Epithelial cell of esophagus (primary cell): ENCODE measurements at regions not wholly inside any gene's neighbourhood (a gene's known extent, or its start where the extent isn't known, plus 50 kb on each side); places are given as distances from the start of the nearest gene placed in this dataset.

Experiments
- DNase-seq: peaks from one replicate; pipeline ENCODE4 v3.0.0; 2010; ENCODE audit warnings: low read depth
- H3K4me3 ChIP-seq: 2 replicates; pipeline ENCODE4 v1.5.1; 2011; ENCODE audit warnings: mild to moderate bottlenecking, low read length, control low read depth
- TF ChIP-seq, protein P1 (sequence below): IDR thresholded peaks from 2 replicates; pipeline ENCODE4 v1.5.1; 2011; ENCODE audit warnings: low read depth, mild to moderate bottlenecking, low read length, control low read depth, inconsistent platforms; ENCODE audit not compliant: insufficient read depth; ENCODE audit errors: missing control alignments

DNA sequence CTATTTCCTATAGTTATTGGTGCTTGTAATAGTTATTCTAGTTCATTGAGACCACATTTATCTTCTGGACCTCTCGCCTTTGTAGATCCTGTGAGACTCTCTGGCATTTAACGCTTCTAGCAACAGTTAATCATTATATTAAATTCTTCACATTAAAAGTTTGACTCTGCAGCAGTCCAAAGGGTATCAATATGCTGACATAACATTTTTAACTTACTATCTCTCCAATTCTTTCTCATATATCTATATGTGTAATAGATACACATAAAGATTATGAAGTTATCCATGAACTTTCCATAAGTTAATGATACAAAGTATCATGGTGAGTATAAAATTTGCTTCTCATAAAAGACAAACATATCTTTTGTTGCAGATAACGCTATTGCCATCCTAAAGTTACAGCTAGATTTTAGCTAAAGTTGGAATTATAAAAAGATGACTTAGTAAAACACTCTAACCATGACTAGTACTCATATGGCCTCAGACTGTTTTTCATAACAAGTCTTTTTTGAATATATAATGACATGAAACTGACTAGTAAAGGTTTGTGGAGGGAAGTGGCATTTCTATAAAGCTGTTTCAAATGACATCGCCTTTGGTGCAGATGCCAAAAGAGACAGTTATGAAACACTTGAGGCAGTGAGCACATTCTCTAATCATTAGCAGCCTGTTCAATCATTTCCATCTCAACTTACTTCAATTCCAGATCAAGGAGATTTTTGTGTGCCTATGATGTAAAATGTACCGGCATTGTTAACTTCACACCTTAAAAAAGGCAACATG is 379.3 kb upstream of the CBLB start:
- DNase-seq: no peak
- TF ChIP-seq, protein P1, sequence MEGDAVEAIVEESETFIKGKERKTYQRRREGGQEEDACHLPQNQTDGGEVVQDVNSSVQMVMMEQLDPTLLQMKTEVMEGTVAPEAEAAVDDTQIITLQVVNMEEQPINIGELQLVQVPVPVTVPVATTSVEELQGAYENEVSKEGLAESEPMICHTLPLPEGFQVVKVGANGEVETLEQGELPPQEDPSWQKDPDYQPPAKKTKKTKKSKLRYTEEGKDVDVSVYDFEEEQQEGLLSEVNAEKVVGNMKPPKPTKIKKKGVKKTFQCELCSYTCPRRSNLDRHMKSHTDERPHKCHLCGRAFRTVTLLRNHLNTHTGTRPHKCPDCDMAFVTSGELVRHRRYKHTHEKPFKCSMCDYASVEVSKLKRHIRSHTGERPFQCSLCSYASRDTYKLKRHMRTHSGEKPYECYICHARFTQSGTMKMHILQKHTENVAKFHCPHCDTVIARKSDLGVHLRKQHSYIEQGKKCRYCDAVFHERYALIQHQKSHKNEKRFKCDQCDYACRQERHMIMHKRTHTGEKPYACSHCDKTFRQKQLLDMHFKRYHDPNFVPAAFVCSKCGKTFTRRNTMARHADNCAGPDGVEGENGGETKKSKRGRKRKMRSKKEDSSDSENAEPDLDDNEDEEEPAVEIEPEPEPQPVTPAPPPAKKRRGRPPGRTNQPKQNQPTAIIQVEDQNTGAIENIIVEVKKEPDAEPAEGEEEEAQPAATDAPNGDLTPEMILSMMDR: no peak
- no peak overlapping the region for H3K4me3 ChIP-seq

DNA sequence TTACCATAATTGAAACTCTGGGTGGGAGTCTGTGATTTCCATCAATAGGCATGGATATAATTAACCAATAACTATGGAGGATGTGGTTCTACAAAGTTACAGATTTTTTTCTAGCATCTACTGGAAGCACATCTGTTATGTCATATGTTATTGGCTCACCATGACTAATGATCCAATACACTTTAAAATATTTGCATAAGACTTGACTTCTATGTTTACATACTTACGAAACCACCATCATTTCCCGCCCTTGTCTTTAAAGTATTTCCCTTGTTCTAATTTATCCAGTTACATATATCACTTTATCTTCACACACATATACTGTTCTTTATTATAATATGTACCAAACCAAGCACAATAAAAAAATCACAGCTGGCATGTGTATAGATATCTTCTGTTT is 380.3 kb upstream of the CBLB start:
- DNase-seq: peak; percentile 67
- TF ChIP-seq, protein P1: no peak
- H3K4me3 ChIP-seq: no peak overlapping the region

DNA sequence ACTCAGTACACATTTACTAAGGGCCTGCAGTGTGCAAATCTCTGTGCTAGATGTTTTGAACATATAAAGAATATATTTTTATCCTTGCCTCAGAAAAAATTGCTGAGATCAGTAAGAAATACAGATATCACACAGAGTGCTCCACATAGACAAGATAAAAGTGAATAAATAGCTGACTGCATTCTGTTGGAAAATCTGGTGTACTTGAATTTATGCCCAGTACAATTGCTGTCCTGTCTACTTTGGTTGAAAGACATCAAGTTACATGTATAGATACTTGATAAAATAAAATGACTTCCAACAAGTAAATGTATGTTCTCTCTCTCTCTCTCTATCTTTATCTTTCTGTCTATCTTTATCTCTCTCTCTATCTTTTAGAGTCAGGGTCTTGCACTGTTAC is 381.2 kb upstream of the CBLB start:
- TF ChIP-seq, protein P1: no peak
- H3K4me3 ChIP-seq: no peak overlapping the region
- DNase-seq: no peak

DNA sequence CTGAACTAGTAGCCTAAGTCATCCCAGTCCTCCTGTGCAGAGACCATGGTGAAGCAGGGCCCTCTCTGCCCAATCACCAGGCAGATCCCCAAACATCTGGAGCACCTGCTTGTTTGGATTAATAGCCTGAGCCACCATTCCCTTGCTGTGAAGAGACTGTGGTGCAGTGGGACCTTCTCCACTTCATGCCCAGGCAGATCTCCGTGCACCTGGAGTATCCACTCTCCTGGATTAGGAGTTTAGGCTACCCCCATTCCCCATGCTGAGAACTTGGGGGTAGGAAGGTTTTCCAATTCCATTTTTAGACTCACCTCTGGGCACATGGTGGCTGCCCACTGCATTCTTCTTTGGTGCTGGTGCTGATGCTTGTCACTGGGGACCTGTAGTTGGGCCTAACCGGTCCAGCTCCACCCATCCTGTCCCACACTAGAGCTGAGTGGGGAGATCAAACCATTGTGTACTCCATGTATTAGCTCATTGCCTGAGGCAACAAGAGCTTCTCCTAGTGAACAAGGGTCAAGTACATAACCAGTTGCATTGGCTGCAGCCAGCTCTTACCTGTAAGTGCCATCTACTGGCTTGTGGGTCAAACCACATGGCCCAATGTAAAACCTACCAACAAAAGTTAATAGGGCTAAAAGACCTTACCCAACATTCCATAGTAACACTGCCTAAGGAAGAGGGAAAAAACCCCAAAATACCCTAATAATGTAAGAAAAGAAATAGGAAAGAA is 382.5 kb upstream of the CBLB start:
- TF ChIP-seq, protein P1: no peak
- no peak overlapping the region for H3K4me3 ChIP-seq
- peak; percentile 13 for DNase-seq

DNA sequence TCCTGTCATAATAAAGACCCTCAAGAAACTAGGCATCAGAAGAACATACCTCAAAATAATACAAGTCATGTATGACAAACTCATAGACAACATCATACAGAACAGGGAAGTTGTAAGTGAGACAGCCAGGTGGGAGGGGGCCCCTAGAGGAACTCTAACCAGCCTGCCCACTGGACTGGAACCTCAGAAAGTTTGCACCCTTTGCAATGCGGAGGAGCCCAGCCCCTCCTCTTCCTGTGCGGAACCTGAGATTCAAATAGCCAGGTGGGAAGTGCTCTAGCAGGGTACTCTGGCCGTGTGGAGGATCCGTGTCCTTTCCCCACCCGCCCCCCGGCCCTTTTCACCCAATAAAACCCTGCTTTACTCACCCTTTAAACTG is 387.0 kb upstream of the CBLB start:
- no peak for DNase-seq
- TF ChIP-seq, protein P1: no peak
- H3K4me3 ChIP-seq: no peak overlapping the region

DNA sequence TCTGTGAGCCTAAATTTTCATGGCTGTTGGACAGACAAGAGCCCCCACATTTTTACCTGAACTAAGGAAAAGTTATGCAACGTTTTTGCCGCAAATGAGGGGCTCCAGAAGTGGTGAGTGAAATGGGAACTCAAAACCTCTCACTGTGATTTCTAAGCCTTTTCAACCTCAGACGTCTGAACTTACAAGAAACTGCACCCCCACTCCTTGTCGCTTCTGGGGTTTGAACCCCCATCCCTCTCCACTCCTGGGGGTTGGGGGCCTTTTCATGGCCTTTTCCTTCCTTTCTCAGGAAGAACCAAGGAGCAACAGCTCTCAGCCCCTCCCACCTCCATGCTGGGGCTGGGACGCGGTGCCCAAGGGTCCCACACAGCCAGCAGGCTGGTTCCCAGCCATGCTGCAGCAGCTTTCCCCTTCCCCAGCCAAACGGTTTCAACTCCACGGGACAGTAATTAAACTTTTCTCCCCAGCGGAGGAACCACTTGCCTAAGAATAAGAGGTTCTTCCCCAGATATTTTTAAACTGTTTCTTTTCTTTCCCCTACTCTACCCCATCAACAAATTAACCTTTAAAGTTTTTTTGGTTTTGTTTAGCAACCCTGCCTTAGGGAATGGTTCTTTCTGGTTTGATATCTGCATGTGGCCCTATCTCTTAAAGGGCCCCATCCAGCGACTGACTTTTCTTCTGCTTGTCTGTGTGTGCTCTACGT is 387.6 kb upstream of the CBLB start:
- TF ChIP-seq, protein P1: no peak
- no peak overlapping the region for H3K4me3 ChIP-seq
- DNase-seq: no peak
